Esophagus muscularis mucosa (tissue), 4 donors: ENCODE measurements at regions not wholly inside any gene's neighbourhood (a gene's known extent, or its start where the extent isn't known, plus 50 kb on each side); places are given as distances from the start of the nearest gene placed in this dataset.

Experiments used
- DNase-seq: peaks from one replicate; pipeline ENCODE4 v3.0.0-alpha.2; 2017; ENCODE audit errors: extremely low spot score
- H3K27ac ChIP-seq, 4 donors: fragments of 200-600 bp; sonication (generic); replicated peaks in 1 of 4; 1 replicate in 3 of 4; 2 replicates in 1 of 4; pipeline ENCODE4 v1.5.1; 2016 to 2019; ENCODE audit warnings: mild to moderate bottlenecking in 1 of 4
- H3K27me3 ChIP-seq, 4 donors: fragments of 200-600 bp; sonication (generic); one replicate each; pipeline versions ENCODE4 v1.5.1 to v1.6.0; 2016 to 2019
- H3K36me3 ChIP-seq, 4 donors: fragments of 200-600 bp; sonication (generic); one replicate each; pipeline ENCODE4 v1.5.1; 2016 to 2019
- H3K4me1 ChIP-seq, 4 donors: fragments of 200-600 bp; sonication (generic); one replicate each; pipeline ENCODE4 v1.5.1; 2016 to 2019
- H3K4me3 ChIP-seq, 4 donors: fragments of 200-600 bp; sonication (generic); 1 replicate in 2 of 4; 2 replicates in 2 of 4; pipeline ENCODE4 v1.5.1; 2016 to 2019; ENCODE audit warnings: mild to moderate bottlenecking in 4 of 4, moderate library complexity in 1 of 4
- H3K9me3 ChIP-seq, 4 donors: fragments of 200-600 bp; sonication (generic); 1 replicate in 3 of 4; 2 replicates in 1 of 4; pipeline ENCODE4 v1.5.1; 2016 to 2019
- CTCF ChIP-seq, 3 experiments: fragments of 200-600 bp in 2 of 3; fragments of 450-650 bp in 1 of 3; sonication (generic) in 2 of 3; IDR thresholded peaks; one replicate each; pipeline ENCODE4 v1.5.1; 2017 to 2019; ENCODE audit warnings: antibody characterized with exemption in 3 of 3, mild to moderate bottlenecking in 2 of 3, moderate library complexity in 1 of 3
- EP300 ChIP-seq: sonication (generic); formaldehyde crosslinking; IDR thresholded peaks from one replicate; pipeline ENCODE4 v1.6.1; 2017; ENCODE audit warnings: antibody characterized with exemption
- POLR2A ChIP-seq: fragments of 450-650 bp; IDR thresholded peaks from one replicate; pipeline ENCODE4 v1.6.1; 2017; ENCODE audit warnings: antibody characterized with exemption, moderate library complexity, mild to moderate bottlenecking, low read depth
- POLR2AphosphoS5 ChIP-seq, 2 donors: sonication (generic); formaldehyde crosslinking; IDR thresholded peaks; one replicate each; pipeline ENCODE4 v1.6.1; 2017; ENCODE audit warnings: antibody characterized with exemption in 2 of 2
- WGBS: methylation state at CpG from one replicate; pipeline ENCODE4 v1.1.5; 2018; 5-methylcytosine and 5-hydroxymethylcytosine counted together
- intact Hi-C: fragments of 100-400 bp; cut with DNase I; formaldehyde crosslinking; loops from one replicate; pipeline ENCODE4 v1.15.1; 2023

- Histone ChIP-seq H3K4me3 (no peak overlapping the region), H3K27ac (no peak overlapping the region), H3K9me3 (no peaks in the 10 kb centered on the region), H3K27me3 (no peaks in the 10 kb centered on the region), H3K36me3 (no peaks in the 10 kb centered on the region), H3K4me1 (no peaks in the 10 kb centered on the region)
- TF ChIP-seq EP300 (no peak), CTCF (IDR thresholded peaks at IDR 0.05) (peak; percentile 63 to 73 (median 66))
- DNase-seq, result no peak
- intact Hi-C loops, result loop anchor here (5.0 kb wide), 1 partner anchor 1001 kb away; no protein-coding TSS in a partner anchor
- WGBS, result 73% methylated on average over 5 of the region's 5 CpGs
Observed at GRCh38 chr11:28697920-28698827, 590.0 kb downstream of the METTL15 start.

- Histone ChIP-seq H3K4me1 (no peaks in the 10 kb centered on the region), H3K4me3 (no peak overlapping the region), H3K27ac (no peak overlapping the region), H3K27me3 (no peaks in the 10 kb centered on the region), H3K9me3 (no peaks in the 10 kb centered on the region), H3K36me3 (no peaks in the 10 kb centered on the region)
- 87% methylated on average over 1 of the region's 1 CpG for WGBS
- no peak for DNase-seq
- TF ChIP-seq CTCF (IDR thresholded peaks at IDR 0.05), result no peak
- no peak for TF ChIP-seq EP300
- no peak for TF ChIP-seq POLR2AphosphoS5 (IDR thresholded peaks at IDR 0.05)
- no peak for TF ChIP-seq POLR2A
- intact Hi-C loops, result loop anchor here (5.0 kb wide), 1 partner anchor 999 kb away; no protein-coding TSS in a partner anchor
Observed at GRCh38 chr11:28696591-28696990, 588.4 kb downstream of the METTL15 start.

- H3K9me3 ChIP-seq, result no peaks in the 10 kb centered on the region
- TF ChIP-seq POLR2AphosphoS5 (IDR thresholded peaks at IDR 0.05) (no peak), EP300 (no peak), POLR2A (no peak), CTCF (IDR thresholded peaks at IDR 0.05) (no peak)
- no peaks in the 10 kb centered on the region for H3K27me3 ChIP-seq
- no peaks in the 10 kb centered on the region for H3K36me3 ChIP-seq
- WGBS, result 76% methylated on average over 2 of the region's 2 CpGs
- H3K27ac ChIP-seq, result no peak overlapping the region
- intact Hi-C loops, result no loop called here
- no peak overlapping the region for H3K4me3 ChIP-seq
- no peaks in the 10 kb centered on the region for H3K4me1 ChIP-seq
- DNase-seq, result no peak
Observed at GRCh38 chr11:28690746-28691145, 582.6 kb downstream of the METTL15 start.

- Histone ChIP-seq H3K27me3 (no peaks in the 10 kb centered on the region), H3K36me3 (no peaks in the 10 kb centered on the region), H3K9me3 (no peaks in the 10 kb centered on the region), H3K4me1 (no peaks in the 10 kb centered on the region), H3K27ac (no peak overlapping the region), H3K4me3 (no peak overlapping the region)
- 48% methylated on average over 4 of the region's 4 CpGs for WGBS
- DNase-seq, result no peak
- intact Hi-C loops, result no loop called here
- TF ChIP-seq CTCF (IDR thresholded peaks at IDR 0.05) (no peak), EP300 (no peak), POLR2A (no peak), POLR2AphosphoS5 (IDR thresholded peaks at IDR 0.05) (no peak)
Observed at GRCh38 chr11:28684011-28684586, 575.9 kb downstream of the METTL15 start.
